ENCODE measurements at regions not wholly inside any gene's neighbourhood (a gene's known extent, or its start where the extent isn't known, plus 50 kb on each side); places are given as distances from the start of the nearest gene placed in this dataset.

DNA sequence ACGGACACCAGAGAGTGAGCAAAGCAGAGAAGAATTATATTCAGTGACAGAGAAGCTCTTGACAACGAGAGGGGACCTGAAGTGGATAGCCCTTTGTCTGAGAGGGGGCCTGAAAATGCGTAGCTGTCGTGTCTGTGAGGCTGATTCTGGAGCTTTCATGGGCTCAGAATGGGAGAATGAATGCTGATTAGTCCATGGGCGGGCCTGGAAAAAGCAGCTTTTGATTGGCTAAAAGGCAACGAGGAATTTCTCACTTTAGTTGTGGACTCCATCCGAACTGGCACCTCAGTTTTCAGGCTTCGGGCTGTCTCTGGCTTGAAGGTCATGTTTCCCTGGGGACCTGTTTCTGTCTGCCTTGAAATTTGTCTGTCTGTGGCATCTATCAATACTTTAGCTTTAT, 487.1 kb downstream of the TECRL start:
- no peak for TF ChIP-seq EZH2 (optimal IDR thresholded peaks at IDR 0.05; ENCODE audit: low read depth, low read length)
- TF ChIP-seq, protein P1, sequence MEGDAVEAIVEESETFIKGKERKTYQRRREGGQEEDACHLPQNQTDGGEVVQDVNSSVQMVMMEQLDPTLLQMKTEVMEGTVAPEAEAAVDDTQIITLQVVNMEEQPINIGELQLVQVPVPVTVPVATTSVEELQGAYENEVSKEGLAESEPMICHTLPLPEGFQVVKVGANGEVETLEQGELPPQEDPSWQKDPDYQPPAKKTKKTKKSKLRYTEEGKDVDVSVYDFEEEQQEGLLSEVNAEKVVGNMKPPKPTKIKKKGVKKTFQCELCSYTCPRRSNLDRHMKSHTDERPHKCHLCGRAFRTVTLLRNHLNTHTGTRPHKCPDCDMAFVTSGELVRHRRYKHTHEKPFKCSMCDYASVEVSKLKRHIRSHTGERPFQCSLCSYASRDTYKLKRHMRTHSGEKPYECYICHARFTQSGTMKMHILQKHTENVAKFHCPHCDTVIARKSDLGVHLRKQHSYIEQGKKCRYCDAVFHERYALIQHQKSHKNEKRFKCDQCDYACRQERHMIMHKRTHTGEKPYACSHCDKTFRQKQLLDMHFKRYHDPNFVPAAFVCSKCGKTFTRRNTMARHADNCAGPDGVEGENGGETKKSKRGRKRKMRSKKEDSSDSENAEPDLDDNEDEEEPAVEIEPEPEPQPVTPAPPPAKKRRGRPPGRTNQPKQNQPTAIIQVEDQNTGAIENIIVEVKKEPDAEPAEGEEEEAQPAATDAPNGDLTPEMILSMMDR (IDR thresholded peaks at IDR 0.05; ENCODE audit: low read length) = no peak
